Calu3 (cell line): ENCODE measurements at regions not wholly inside any gene's neighbourhood (a gene's known extent, or its start where the extent isn't known, plus 50 kb on each side); places are given as distances from the start of the nearest gene placed in this dataset.

Experiments
- BruUV-seq: library from RNA; stranded (reverse); fragments of 400-500 nt; replicated peaks from 2 replicates; lab custom pipeline; 2021; lab: Mats Ljungman, UMichigan
- CTCF ChIA-PET: fragments of 300-600 bp; sonication (Branson Sonifier 250); formaldehyde crosslinking; loops from one replicate; lab custom pipeline; 2022; ENCODE audit warnings: antibody characterized with exemption; lab: Charles Lee
- DNase-seq: peaks from one replicate; pipeline ENCODE4 v3.0.0; 2022
- H3K27ac Mint-ChIP-seq: one replicate; pipeline ENCODE4 v1.8.0; 2022; ENCODE audit warnings: mixed read lengths; ENCODE audit not compliant: unreplicated experiment
- H3K27me3 Mint-ChIP-seq: one replicate; pipeline ENCODE4 v1.8.0; 2022; ENCODE audit warnings: mixed read lengths; ENCODE audit not compliant: unreplicated experiment
- H3K36me3 Mint-ChIP-seq: one replicate; pipeline ENCODE4 v1.8.0; 2022; ENCODE audit warnings: mild to moderate bottlenecking, moderate library complexity, mixed read lengths; ENCODE audit not compliant: insufficient read depth, unreplicated experiment
- H3K4me1 Mint-ChIP-seq: one replicate; pipeline ENCODE4 v1.8.0; 2022; ENCODE audit warnings: mild to moderate bottlenecking, low read depth, mixed read lengths; ENCODE audit not compliant: unreplicated experiment
- H3K4me3 Mint-ChIP-seq: one replicate; pipeline ENCODE4 v1.8.0; 2022; ENCODE audit warnings: mild to moderate bottlenecking, low read depth, moderate library complexity, mixed read lengths; ENCODE audit not compliant: unreplicated experiment
- H3K9me3 Mint-ChIP-seq: one replicate; pipeline ENCODE4 v1.8.0; 2022; ENCODE audit warnings: low read depth, mixed read lengths; ENCODE audit not compliant: unreplicated experiment
- intact Hi-C: fragments of 100-400 bp; cut with micrococcal nuclease; formaldehyde crosslinking; loops from one replicate; pipeline ENCODE4 v1.10.0; 2022; ENCODE audit not compliant: unreplicated experiment
- TF ChIP-seq, protein P1 (sequence below): fragments of 200-600 bp; IDR thresholded peaks from one replicate; pipeline ENCODE4 v1.8.0; 2022; ENCODE audit warnings: antibody characterized with exemption; ENCODE audit not compliant: unreplicated experiment

GRCh38 chrX:8873956-8874355 is 72.8 kb upstream of the FAM9A start:
- Mint-ChIP-seq H3K27me3 (no peaks in the 10 kb centered on the region), H3K36me3 (no peaks in the 10 kb centered on the region), H3K4me1 (no peaks in the 10 kb centered on the region), H3K4me3 (no peak overlapping the region), H3K9me3 (peaks cover 3% of the 10 kb centered on the region), H3K27ac (no peak overlapping the region)
- CTCF ChIA-PET = no interaction called here
- BruUV-seq = no TSS peak
- DNase-seq = no peak
- TF ChIP-seq, protein P1, sequence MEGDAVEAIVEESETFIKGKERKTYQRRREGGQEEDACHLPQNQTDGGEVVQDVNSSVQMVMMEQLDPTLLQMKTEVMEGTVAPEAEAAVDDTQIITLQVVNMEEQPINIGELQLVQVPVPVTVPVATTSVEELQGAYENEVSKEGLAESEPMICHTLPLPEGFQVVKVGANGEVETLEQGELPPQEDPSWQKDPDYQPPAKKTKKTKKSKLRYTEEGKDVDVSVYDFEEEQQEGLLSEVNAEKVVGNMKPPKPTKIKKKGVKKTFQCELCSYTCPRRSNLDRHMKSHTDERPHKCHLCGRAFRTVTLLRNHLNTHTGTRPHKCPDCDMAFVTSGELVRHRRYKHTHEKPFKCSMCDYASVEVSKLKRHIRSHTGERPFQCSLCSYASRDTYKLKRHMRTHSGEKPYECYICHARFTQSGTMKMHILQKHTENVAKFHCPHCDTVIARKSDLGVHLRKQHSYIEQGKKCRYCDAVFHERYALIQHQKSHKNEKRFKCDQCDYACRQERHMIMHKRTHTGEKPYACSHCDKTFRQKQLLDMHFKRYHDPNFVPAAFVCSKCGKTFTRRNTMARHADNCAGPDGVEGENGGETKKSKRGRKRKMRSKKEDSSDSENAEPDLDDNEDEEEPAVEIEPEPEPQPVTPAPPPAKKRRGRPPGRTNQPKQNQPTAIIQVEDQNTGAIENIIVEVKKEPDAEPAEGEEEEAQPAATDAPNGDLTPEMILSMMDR = no peak
- intact Hi-C loops = no loop called here

- BruUV-seq = no TSS peak
- no peak overlapping the region for H3K27ac Mint-ChIP-seq
- no peaks in the 10 kb centered on the region for H3K9me3 Mint-ChIP-seq
- CTCF ChIA-PET = no interaction called here
- H3K4me3 Mint-ChIP-seq = no peak overlapping the region
- intact Hi-C loops = no loop called here
- H3K27me3 Mint-ChIP-seq = no peaks in the 10 kb centered on the region
- peaks cover 6% of the 10 kb centered on the region for H3K36me3 Mint-ChIP-seq
- H3K4me1 Mint-ChIP-seq = peaks cover 8% of the 10 kb centered on the region
- TF ChIP-seq, protein P1 = no peak
- no peak for DNase-seq
Measured at GRCh38 chrX:8873102-8873501, 71.9 kb upstream of the FAM9A start.

- Mint-ChIP-seq H3K4me1 (peaks cover 20% of the 10 kb centered on the region), H3K36me3 (peaks cover 6% of the 10 kb centered on the region), H3K9me3 (no peaks in the 10 kb centered on the region), H3K4me3 (no peak overlapping the region), H3K27ac (no peak overlapping the region), H3K27me3 (no peaks in the 10 kb centered on the region)
- CTCF ChIA-PET = no interaction called here
- no peak for DNase-seq
- BruUV-seq = no TSS peak
- TF ChIP-seq, protein P1 = no peak
- intact Hi-C loops = no loop called here
Measured at GRCh38 chrX:8870411-8870810, 69.2 kb upstream of the FAM9A start.

DNA sequence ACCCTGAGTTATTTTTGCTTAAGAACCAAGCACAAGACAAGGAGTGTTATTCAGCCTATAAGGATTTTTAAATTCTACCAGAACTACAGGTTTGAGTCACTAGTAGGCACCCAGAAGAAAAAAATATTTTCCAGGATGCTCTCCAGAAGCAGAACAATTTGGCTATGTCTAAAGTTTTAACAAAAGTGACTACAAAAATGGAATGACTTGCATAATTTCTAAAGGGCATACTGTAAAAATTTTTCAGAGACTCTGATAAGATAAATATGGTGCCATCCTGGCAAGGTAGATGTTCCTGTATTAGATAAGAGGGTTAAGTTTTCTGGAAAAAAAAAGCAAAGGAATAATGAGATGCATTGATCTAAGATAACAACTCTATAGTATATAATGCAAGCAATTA is 68.6 kb upstream of the FAM9A start:
- DNase-seq = no peak
- Mint-ChIP-seq H3K4me1 (peaks cover 20% of the 10 kb centered on the region), H3K27ac (no peak overlapping the region), H3K4me3 (no peak overlapping the region), H3K36me3 (peaks cover 6% of the 10 kb centered on the region), H3K27me3 (no peaks in the 10 kb centered on the region), H3K9me3 (no peaks in the 10 kb centered on the region)
- intact Hi-C loops = loop anchor here (2.0 kb wide), 3 partner anchors 21 to 483 kb away; no protein-coding TSS in a partner anchor
- CTCF ChIA-PET = no interaction called here
- TF ChIP-seq, protein P1 = no peak
- BruUV-seq = no TSS peak
